Vagina (tissue), 2 donors: ENCODE measurements at regions not wholly inside any gene's neighbourhood (a gene's known extent, or its start where the extent isn't known, plus 50 kb on each side); places are given as distances from the start of the nearest gene placed in this dataset.

ENCODE experiments used
- CTCF ChIP-seq, 3 experiments: fragments of 450-650 bp in 2 of 3; fragments of 200-600 bp in 1 of 3; sonication (generic) in 1 of 3; IDR thresholded peaks; one replicate each; pipeline ENCODE4 v1.5.1; 2017 to 2019; ENCODE audit warnings: antibody characterized with exemption in 3 of 3, mild to moderate bottlenecking in 2 of 3, moderate library complexity in 2 of 3
- POLR2A ChIP-seq, 2 donors: fragments of 450-650 bp; IDR thresholded peaks; one replicate each; pipeline ENCODE4 v1.6.1; 2017; ENCODE audit warnings: antibody characterized with exemption in 2 of 2, mild to moderate bottlenecking in 2 of 2, moderate library complexity in 2 of 2

GRCh38 chr14:101711041-101711856, 50.3 kb upstream of the PPP2R5C start:
- TF ChIP-seq POLR2A (IDR thresholded peaks at IDR 0.05) (no peak), CTCF (IDR thresholded peaks at IDR 0.05) (no peak)
